Retina (tissue), 1 donor: ENCODE measurements at regions not wholly inside any gene's neighbourhood (a gene's known extent, or its start where the extent isn't known, plus 50 kb on each side); places are given as distances from the start of the nearest gene placed in this dataset.

ENCODE experiments used
- DNase-seq: peaks from one replicate; pipeline ENCODE4 v3.0.0-alpha.2; 2016

- DNase-seq = no peak
These were observed 398.1 kb downstream of the MATN1 start for GRCh38 chr1:30325085-30325935.

- no peak for DNase-seq
These were observed 398.9 kb downstream of the MATN1 start for GRCh38 chr1:30324251-30325084.

GRCh38 chr1:30323841-30324240 is 399.5 kb downstream of the MATN1 start:
- peak; percentile 80 for DNase-seq

GRCh38 chr1:30323352-30323751 is 400.0 kb downstream of the MATN1 start:
- DNase-seq = no peak

- no peak for DNase-seq
These were observed 400.5 kb downstream of the MATN1 start for GRCh38 chr1:30322859-30323257.

- DNase-seq = no peak
These were observed 401.2 kb downstream of the MATN1 start for GRCh38 chr1:30321996-30322858.

GRCh38 chr1:30321246-30321910 is 402.0 kb downstream of the MATN1 start:
- DNase-seq = peak; percentile 80

GRCh38 chr1:30320581-30320890 is 402.8 kb downstream of the MATN1 start:
- no peak for DNase-seq

- DNase-seq = no peak
These were observed 403.4 kb downstream of the MATN1 start for GRCh38 chr1:30319765-30320580.

GRCh38 chr1:30318864-30319718 is 404.3 kb downstream of the MATN1 start:
- no peak for DNase-seq

GRCh38 chr1:30318413-30318812 is 405.0 kb downstream of the MATN1 start:
- no peak for DNase-seq

- no peak for DNase-seq
These were observed 405.5 kb downstream of the MATN1 start for GRCh38 chr1:30317921-30318320.

GRCh38 chr1:30316056-30316455 is 407.3 kb downstream of the MATN1 start:
- no peak for DNase-seq

GRCh38 chr1:30315185-30315960 is 408.0 kb downstream of the MATN1 start:
- no peak for DNase-seq

GRCh38 chr1:30314591-30314990 is 408.8 kb downstream of the MATN1 start:
- no peak for DNase-seq

GRCh38 chr1:30313584-30313983 is 409.8 kb downstream of the MATN1 start:
- no peak for DNase-seq

GRCh38 chr1:30313176-30313575 is 410.2 kb downstream of the MATN1 start:
- DNase-seq = no peak

- no peak for DNase-seq
These were observed 411.2 kb downstream of the MATN1 start for GRCh38 chr1:30312226-30312625.

- no peak for DNase-seq
These were observed 411.6 kb downstream of the MATN1 start for GRCh38 chr1:30311749-30312148.
